Ectodermal cell (in vitro differentiated cells): ENCODE measurements at regions not wholly inside any gene's neighbourhood (a gene's known extent, or its start where the extent isn't known, plus 50 kb on each side); places are given as distances from the start of the nearest gene placed in this dataset.

Source experiments
- H3K27ac ChIP-seq: 2 replicates; pipeline ENCODE4 v1.7.0; 2013; ENCODE audit warnings: mild to moderate bottlenecking, low read depth, low read length; ENCODE audit not compliant: insufficient read depth, poor library complexity, severe bottlenecking
- H3K27me3 ChIP-seq: 2 replicates; pipeline ENCODE4 v1.7.0; 2013; ENCODE audit warnings: mild to moderate bottlenecking, low read length; ENCODE audit not compliant: insufficient read depth, control insufficient read depth, poor library complexity, severe bottlenecking
- H3K36me3 ChIP-seq: one replicate; pipeline ENCODE4 v1.7.0; 2013; ENCODE audit warnings: low read length; ENCODE audit not compliant: control insufficient read depth, insufficient read depth
- H3K4me1 ChIP-seq: one replicate; pipeline ENCODE4 v1.7.0; 2013; ENCODE audit warnings: low read length; ENCODE audit not compliant: control insufficient read depth, insufficient read depth
- H3K4me3 ChIP-seq: 2 replicates; pipeline ENCODE4 v1.7.0; 2013; ENCODE audit warnings: low read depth, low read length, control low read depth; ENCODE audit not compliant: insufficient read depth
- H3K9me3 ChIP-seq: 2 replicates; pipeline ENCODE4 v1.7.0; 2013; ENCODE audit warnings: mild to moderate bottlenecking, low read length, moderate library complexity; ENCODE audit not compliant: control insufficient read depth
- WGBS, 2 experiments: methylation state at CpG; one replicate each; pipeline ENCODE4 v1.1.7; 2013; ENCODE audit warnings: missing lambda C conversion rate in 2 of 2; 5-methylcytosine and 5-hydroxymethylcytosine counted together

- Histone ChIP-seq H3K27me3 (no peaks in the 10 kb centered on the region), H3K36me3 (no peaks in the 10 kb centered on the region), H3K4me3 (no peak overlapping the region), H3K27ac (no peak overlapping the region), H3K4me1 (no peaks in the 10 kb centered on the region), H3K9me3 (no peaks in the 10 kb centered on the region)
- 94 to 95% methylated on average over 5 of the region's 5 CpGs for WGBS, 2 experiments
Observed at GRCh38 chr3:55373423-55373822, 113.7 kb downstream of the WNT5A start.

GRCh38 chr3:55370272-55370671 is 116.8 kb downstream of the WNT5A start:
- H3K27ac ChIP-seq = no peak overlapping the region
- H3K4me1 ChIP-seq = no peaks in the 10 kb centered on the region
- H3K9me3 ChIP-seq = no peaks in the 10 kb centered on the region
- H3K4me3 ChIP-seq = no peak overlapping the region
- 88 to 97% methylated on average over 12 of the region's 12 CpGs for WGBS, 2 experiments
- H3K27me3 ChIP-seq = no peaks in the 10 kb centered on the region
- H3K36me3 ChIP-seq = no peaks in the 10 kb centered on the region

GRCh38 chr3:55369141-55369847 is 117.8 kb downstream of the WNT5A start:
- Histone ChIP-seq H3K36me3 (no peaks in the 10 kb centered on the region), H3K27me3 (no peaks in the 10 kb centered on the region), H3K9me3 (no peaks in the 10 kb centered on the region), H3K27ac (no peak overlapping the region), H3K4me1 (no peaks in the 10 kb centered on the region), H3K4me3 (no peak overlapping the region)
- WGBS, 2 experiments = 91 to 94% methylated on average over 10 of the region's 10 CpGs

- Histone ChIP-seq H3K4me3 (no peak overlapping the region), H3K36me3 (no peaks in the 10 kb centered on the region), H3K27me3 (no peaks in the 10 kb centered on the region), H3K9me3 (no peaks in the 10 kb centered on the region), H3K27ac (no peak overlapping the region), H3K4me1 (no peaks in the 10 kb centered on the region)
- WGBS, 2 experiments = 88 to 96% methylated on average over 6 of the region's 6 CpGs
Observed at GRCh38 chr3:55368366-55368765, 118.7 kb downstream of the WNT5A start.

- Histone ChIP-seq H3K4me3 (no peak overlapping the region), H3K36me3 (no peaks in the 10 kb centered on the region), H3K27me3 (no peaks in the 10 kb centered on the region), H3K4me1 (no peaks in the 10 kb centered on the region), H3K9me3 (no peaks in the 10 kb centered on the region), H3K27ac (no peak overlapping the region)
- 84 to 88% methylated on average over 2 of the region's 2 CpGs for WGBS, 2 experiments
Observed at GRCh38 chr3:55367384-55367783, 119.7 kb downstream of the WNT5A start.

- Histone ChIP-seq H3K27ac (no peak overlapping the region), H3K4me3 (no peak overlapping the region), H3K36me3 (no peaks in the 10 kb centered on the region), H3K27me3 (no peaks in the 10 kb centered on the region), H3K9me3 (no peaks in the 10 kb centered on the region), H3K4me1 (no peaks in the 10 kb centered on the region)
- 94% methylated on average over 4 of the region's 4 CpGs for WGBS, 2 experiments
Observed at GRCh38 chr3:55364421-55364820, 122.7 kb downstream of the WNT5A start.

GRCh38 chr3:55362210-55362960 is 124.7 kb downstream of the WNT5A start:
- WGBS, 2 experiments = 95 to 100% methylated on average over 3 of the region's 3 CpGs
- Histone ChIP-seq H3K27me3 (no peaks in the 10 kb centered on the region), H3K36me3 (no peaks in the 10 kb centered on the region), H3K9me3 (no peaks in the 10 kb centered on the region), H3K4me1 (no peaks in the 10 kb centered on the region), H3K4me3 (no peak overlapping the region), H3K27ac (no peak overlapping the region)

- no peak overlapping the region for H3K4me3 ChIP-seq
- H3K9me3 ChIP-seq = no peaks in the 10 kb centered on the region
- H3K27ac ChIP-seq = no peak overlapping the region
- H3K4me1 ChIP-seq = no peaks in the 10 kb centered on the region
- no peaks in the 10 kb centered on the region for H3K27me3 ChIP-seq
- WGBS, 2 experiments = 91 to 96% methylated on average over 1 of the region's 1 CpG
- H3K36me3 ChIP-seq = no peaks in the 10 kb centered on the region
Observed at GRCh38 chr3:55357796-55358195, 129.3 kb downstream of the WNT5A start.

- no peaks in the 10 kb centered on the region for H3K9me3 ChIP-seq
- H3K36me3 ChIP-seq = no peaks in the 10 kb centered on the region
- no peaks in the 10 kb centered on the region for H3K27me3 ChIP-seq
- H3K4me3 ChIP-seq = no peak overlapping the region
- no peak overlapping the region for H3K27ac ChIP-seq
- H3K4me1 ChIP-seq = no peaks in the 10 kb centered on the region
- WGBS, 2 experiments = 92 to 96% methylated on average over 2 of the region's 2 CpGs
Observed at GRCh38 chr3:55352668-55353067, 134.4 kb downstream of the WNT5A start.

GRCh38 chr3:55349851-55350250 is 137.3 kb downstream of the WNT5A start:
- 75 to 85% methylated on average over 1 of the region's 1 CpG for WGBS, 2 experiments
- Histone ChIP-seq H3K36me3 (no peaks in the 10 kb centered on the region), H3K9me3 (no peaks in the 10 kb centered on the region), H3K4me1 (no peaks in the 10 kb centered on the region), H3K27me3 (no peaks in the 10 kb centered on the region), H3K27ac (no peak overlapping the region), H3K4me3 (no peak overlapping the region)
